K562 (cell line): ENCODE measurements at regions not wholly inside any gene's neighbourhood (a gene's known extent, or its start where the extent isn't known, plus 50 kb on each side); places are given as distances from the start of the nearest gene placed in this dataset.

ENCODE experiments used
- ATAC-seq: fragments of 200-7000 bp; cut with Tn5 transposase; 3 replicates; pipeline ENCODE4 v1.9.1; 2020; ENCODE audit warnings: moderate library complexity
- BruUV-seq: library from RNA; stranded (reverse); fragments of 400-500 nt; replicated peaks from 2 replicates; lab custom pipeline; 2021; lab: Mats Ljungman, UMichigan
- CTCF ChIA-PET: fragments of 300-600 bp; formaldehyde crosslinking; extraction: SDS; loops from one replicate; lab custom pipeline; 2021; ENCODE audit warnings: low intra/inter-chr PET ratio; lab: Yijun Ruan, JAX
- POLR2A ChIA-PET: fragments of 300-600, 350-650 bp; sonication (Branson Sonifier 250); formaldehyde crosslinking; extraction: SDS; loops from one replicate; lab custom pipeline; 2021; ENCODE audit warnings: antibody characterized with exemption, inconsistent platforms; lab: Yijun Ruan, JAX
- DNase-seq, 4 experiments: peaks; one replicate each; pipeline versions ENCODE4 v3.0.0 to v3.0.0-alpha.2; 2011 to 2018; ENCODE audit warnings: low spot score in 3 of 4, mixed read lengths in 3 of 4; ENCODE audit errors: extremely low read depth in 1 of 4
- FAIRE-seq: peaks from 2 replicates; lab custom pipeline; 2011; peaks lifted over from hg19 to GRCh38; lab: Jason Lieb, UNC
- H2AFZ ChIP-seq: 2 replicates; pipeline ENCODE4 v1.6.0; 2011; ENCODE audit warnings: low read depth, low read length, control low read depth, inconsistent platforms
- H3K27ac ChIP-seq: fragments of 200-600 bp; 3 replicates; pipeline ENCODE4 v1.8.0; 2011; ENCODE audit warnings: low read depth, mild to moderate bottlenecking, control low read depth, inconsistent platforms, low read length, moderate library complexity, mixed read lengths; ENCODE audit errors: extremely low read depth
- H3K27me3 ChIP-seq, 2 experiments: fragments of 300-600 bp in 1 of 2; 2 replicates in 1 of 2; 3 replicates in 1 of 2; pipeline versions ENCODE4 v1.6.0 to v1.8.0; 2011; ENCODE audit warnings: inconsistent platforms in 2 of 2, low read length in 2 of 2, mild to moderate bottlenecking in 1 of 2, mixed read lengths in 1 of 2, moderate library complexity in 1 of 2; ENCODE audit not compliant: control insufficient read depth in 2 of 2, insufficient read depth in 2 of 2
- H3K36me3 ChIP-seq: fragments of 300-600 bp; 3 replicates; pipeline ENCODE4 v1.8.0; 2011; ENCODE audit warnings: mild to moderate bottlenecking, low read length, inconsistent platforms; ENCODE audit not compliant: control insufficient read depth, insufficient read depth
- H3K4me1 ChIP-seq, 2 experiments: fragments of 200-600 bp in 1 of 2; replicated peaks in 1 of 2; 2 replicates in 1 of 2; 3 replicates in 1 of 2; pipeline versions ENCODE4 v1.5.1 to v1.8.0; 2011; ENCODE audit warnings: inconsistent platforms in 2 of 2, low read length in 2 of 2, mild to moderate bottlenecking in 1 of 2, mixed read lengths in 1 of 2, moderate library complexity in 1 of 2; ENCODE audit not compliant: control insufficient read depth in 2 of 2, insufficient read depth in 2 of 2
- H3K4me2 ChIP-seq: 2 replicates; pipeline ENCODE4 v1.6.1; 2011; ENCODE audit warnings: low read length, control low read depth, inconsistent platforms, mixed read lengths; ENCODE audit not compliant: insufficient read depth
- H3K4me3 ChIP-seq: fragments of 200-600 bp; sonication (generic), shearing (Covaris generic); 2 replicates; pipeline ENCODE4 v1.5.1; 2016; ENCODE audit warnings: control low read depth, inconsistent platforms
- H3K79me2 ChIP-seq: fragments of 200-600 bp; 3 replicates; pipeline ENCODE4 v1.8.0; 2011; ENCODE audit warnings: low read length, inconsistent platforms; ENCODE audit not compliant: control insufficient read depth, insufficient read depth
- H3K9ac ChIP-seq, 2 experiments: 2 replicates each; pipeline versions ENCODE4 v1.6.0 to v1.6.1; 2011; ENCODE audit warnings: low read depth in 2 of 2, low read length in 2 of 2, control low read depth in 1 of 2, inconsistent platforms in 1 of 2, mild to moderate bottlenecking in 1 of 2, mixed read lengths in 1 of 2; ENCODE audit not compliant: insufficient read depth in 1 of 2
- H3K9me1 ChIP-seq: one replicate; pipeline ENCODE4 v1.6.0; 2011; ENCODE audit warnings: inconsistent platforms, mild to moderate bottlenecking, low read length, moderate library complexity; ENCODE audit not compliant: control insufficient read depth, insufficient read depth
- H3K9me3 ChIP-seq: replicated peaks from 2 replicates; pipeline ENCODE4 v1.5.1; 2011; ENCODE audit warnings: low read depth, low read length, inconsistent platforms; ENCODE audit not compliant: control insufficient read depth, insufficient read depth
- H4K20me1 ChIP-seq: replicated peaks from 2 replicates; pipeline ENCODE4 v1.6.1; 2011; ENCODE audit warnings: low read length, inconsistent platforms, mixed read lengths; ENCODE audit not compliant: control insufficient read depth, insufficient read depth
- BRCA1 ChIP-seq, 2 experiments: fragments of 450-650 bp in 1 of 2; sonication (generic) in 1 of 2; formaldehyde crosslinking in 1 of 2; IDR thresholded peaks; 2 replicates each; pipeline versions ENCODE4 v1.5.0 to v1.6.1; 2017 to 2020; ENCODE audit warnings: mild to moderate bottlenecking in 1 of 2, missing genetic modification reagents in 1 of 2
- CBX8 ChIP-seq: fragments of 200-600 bp; sonication (generic); IDR thresholded peaks from 2 replicates; pipeline ENCODE4 v1.6.1; 2012; ENCODE audit warnings: borderline replicate concordance, mixed run types, low read depth, mild to moderate bottlenecking, moderate library complexity, mixed read lengths, low read length, control low read depth, inconsistent platforms; ENCODE audit not compliant: poor library complexity, severe bottlenecking; ENCODE audit errors: extremely low read depth
- CEBPB ChIP-seq: fragments of 450-650 bp; IDR thresholded peaks from 2 replicates; pipeline ENCODE4 v1.6.1; 2016; ENCODE audit warnings: missing genetic modification characterization, missing compliant biosample characterization
- CTCFL ChIP-seq: IDR thresholded peaks from 2 replicates; pipeline ENCODE4 v1.6.1; 2011; ENCODE audit warnings: borderline replicate concordance, low read depth, mild to moderate bottlenecking, moderate library complexity, low read length; ENCODE audit not compliant: insufficient read depth, poor library complexity, severe bottlenecking
- E2F3 ChIP-seq: fragments of 250-450 bp; sonication (Bioruptor Pico); IDR thresholded peaks from 2 replicates; pipeline ENCODE4 v1.4.0; 2020; ENCODE audit warnings: mild to moderate bottlenecking
- ELF4 ChIP-seq: fragments of 450-650 bp; formaldehyde crosslinking; IDR thresholded peaks from 2 replicates; pipeline ENCODE4 v1.4.0; 2022; ENCODE audit warnings: missing genetic modification characterization
- ETV6 ChIP-seq, 3 experiments: fragments of 150-350 bp in 1 of 3; sonication (generic) in 1 of 3; formaldehyde crosslinking in 1 of 3; IDR thresholded peaks; 2 replicates each; pipeline versions ENCODE4 v1.6.1 to v1.8.0; 2014 to 2022; ENCODE audit warnings: borderline replicate concordance in 2 of 3, low read depth in 2 of 3, antibody characterized with exemption in 1 of 3, low read length in 1 of 3, mild to moderate bottlenecking in 1 of 3, missing genetic modification reagents in 1 of 3
- FOXP1 ChIP-seq: sonication (generic); formaldehyde crosslinking; IDR thresholded peaks from 2 replicates; pipeline ENCODE4 v1.8.0; 2022; ENCODE audit warnings: mild to moderate bottlenecking, missing genetic modification reagents
- MED1 ChIP-seq: sonication (generic); formaldehyde crosslinking; IDR thresholded peaks from 2 replicates; pipeline ENCODE4 v1.8.1; 2023; ENCODE audit warnings: missing genetic modification reagents, borderline replicate concordance
- PTTG1 ChIP-seq: fragments of 450-650 bp; IDR thresholded peaks from 2 replicates; pipeline ENCODE4 v1.6.1; 2016; ENCODE audit warnings: low read depth, mild to moderate bottlenecking, missing genetic modification characterization, missing compliant biosample characterization
- RBM15 ChIP-seq: fragments of 200-400 bp; formaldehyde crosslinking; IDR thresholded peaks from 2 replicates; pipeline ENCODE4 v1.6.1; 2018; ENCODE audit warnings: mild to moderate bottlenecking, low read length, moderate library complexity; ENCODE audit not compliant: insufficient read depth
- THRAP3 ChIP-seq: fragments of 450-650 bp; IDR thresholded peaks from 2 replicates; pipeline ENCODE4 v1.6.1; 2016; ENCODE audit warnings: mild to moderate bottlenecking, inconsistent platforms, borderline replicate concordance
- U2AF1 ChIP-seq: fragments of 200-400 bp; formaldehyde crosslinking; optimal IDR thresholded peaks from 2 replicates; pipeline ENCODE3; 2017; ENCODE audit warnings: mild to moderate bottlenecking, low read depth, low read length, moderate library complexity
- ZNF140 ChIP-seq: fragments of 250-450 bp; sonication (Bioruptor Pico); IDR thresholded peaks from 2 replicates; pipeline ENCODE4 v1.8.0; 2021; ENCODE audit warnings: moderate library complexity, mild to moderate bottlenecking, inconsistent platforms
- ZNF507 ChIP-seq: conservative IDR thresholded peaks from 2 replicates; pipeline ENCODE4 v1.6.1; 2017; ENCODE audit warnings: missing genetic modification characterization, missing compliant biosample characterization
- WGBS: fragments of 100-300 bp; shearing (Covaris generic); methylation state at CpG from one replicate; pipeline ENCODE4 v1.1.6; 2016; ENCODE audit warnings: low coverage, mixed read lengths; ENCODE audit not compliant: insufficient coverage; ENCODE audit errors: missing lambda C conversion rate; 5-methylcytosine and 5-hydroxymethylcytosine counted together
- in situ Hi-C: fragments of 300-500 bp; cut with MboI; formaldehyde crosslinking; loops from 4 replicates; pipeline ENCODE4 v1.15.0; 2018; ENCODE audit warnings: inconsistent platforms, mixed read lengths
- intact Hi-C: fragments of 100-400 bp; cut with micrococcal nuclease; formaldehyde crosslinking; loops from 2 replicates; pipeline ENCODE4 v1.14.2; 2022

GRCh38 chr1:18047122-18047521 is 60.5 kb upstream of the IGSF21 start:
- CTCF ChIA-PET = no interaction called here
- intact Hi-C loops = no loop called here
- no peak overlapping the region for H3K27ac ChIP-seq
- no peak overlapping the region for H2AFZ ChIP-seq
- in situ Hi-C loops = no loop called here
- DNase-seq (no peak), ATAC-seq (no peak)
- H3K9me3 ChIP-seq = no peaks in the 10 kb centered on the region
- no peak overlapping the region for H3K9ac ChIP-seq
- no peaks in the 10 kb centered on the region for H3K79me2 ChIP-seq
- H3K27me3 ChIP-seq = no peaks in the 10 kb centered on the region; a peak in 1 of 5 replicates
- no peaks in the 10 kb centered on the region for H3K9me1 ChIP-seq
- H3K4me1 ChIP-seq = no peaks in the 10 kb centered on the region
- TF ChIP-seq BRCA1 (IDR thresholded peaks at IDR 0.05) = no peak
- no peak for TF ChIP-seq BRCA1 (CRISPR knock-in tag; IDR thresholded peaks at IDR 0.05)
- TF ChIP-seq FOXP1 (CRISPR knock-in tag) = no peak
- no peak for TF ChIP-seq ZNF140
- no peak for TF ChIP-seq ELF4
- TF ChIP-seq ZNF507 = no peak
- no peak for TF ChIP-seq U2AF1
- TF ChIP-seq, all 486 proteins: peak for 0
- H3K4me2 ChIP-seq = no peak overlapping the region
- no peak for FAIRE-seq
- no peaks in the 10 kb centered on the region for H4K20me1 ChIP-seq
- 0% methylated on average over 3 of the region's 3 CpGs for WGBS
- POLR2A ChIA-PET = no interaction called here
- no peak overlapping the region for H3K4me3 ChIP-seq
- H3K36me3 ChIP-seq = no peaks in the 10 kb centered on the region
- BruUV-seq = no TSS peak

DNA sequence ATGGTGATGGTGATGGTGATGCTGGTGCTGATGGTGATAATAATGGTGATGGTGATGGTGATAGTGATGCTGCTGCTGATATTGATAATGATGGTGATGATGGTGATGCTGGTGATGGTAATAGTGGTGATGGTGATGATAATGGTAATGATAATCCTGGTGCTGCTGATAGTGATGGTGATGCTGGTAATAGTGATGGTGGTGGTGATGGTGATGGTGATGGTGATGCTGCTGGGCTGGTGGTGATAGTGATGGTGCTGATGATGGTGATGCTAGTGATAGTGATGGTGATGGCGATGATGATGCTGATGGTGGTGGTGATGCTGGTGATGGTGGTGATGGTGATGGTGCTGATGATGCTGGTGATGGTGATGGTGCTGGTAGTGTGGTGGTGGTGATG is 58.4 kb upstream of the IGSF21 start:
- DNase-seq = no peak
- H3K9me3 ChIP-seq = no peaks in the 10 kb centered on the region
- CTCF ChIA-PET = no interaction called here
- 0% methylated on average over 1 of the region's 1 CpG for WGBS
- no peak overlapping the region for H2AFZ ChIP-seq
- no peaks in the 10 kb centered on the region for H3K79me2 ChIP-seq
- no peak for ATAC-seq
- no peak overlapping the region for H3K27ac ChIP-seq
- H3K9ac ChIP-seq = no peak overlapping the region
- no peaks in the 10 kb centered on the region for H3K9me1 ChIP-seq
- no peaks in the 10 kb centered on the region for H3K36me3 ChIP-seq
- BruUV-seq = no TSS peak
- intact Hi-C loops (no loop called here), in situ Hi-C loops (no loop called here)
- H3K4me1 ChIP-seq = no peaks in the 10 kb centered on the region
- POLR2A ChIA-PET = interaction anchor here (0.7 kb wide), 1 partner anchor 68 kb away, joined by 3 read pairs; no protein-coding TSS in a partner anchor
- no peaks in the 10 kb centered on the region for H3K27me3 ChIP-seq
- H3K4me3 ChIP-seq = no peak overlapping the region
- no peaks in the 10 kb centered on the region for H4K20me1 ChIP-seq
- FAIRE-seq = no peak
- no peak overlapping the region for H3K4me2 ChIP-seq
- TF ChIP-seq ETV6 (IDR thresholded peaks at IDR 0.05; ENCODE audit: borderline replicate concordance in 1 of 2, low read depth in 2 of 2, low read length in 1 of 2) (no peak), ETV6 (CRISPR knock-in tag; IDR thresholded peaks at IDR 0.05; ENCODE audit: borderline replicate concordance) (no peak), CEBPB (tag) (no peak), THRAP3 (no peak), CTCFL (no peak), PTTG1 (no peak), RBM15 (no peak), MED1 (CRISPR knock-in tag) (no peak), CBX8 (no peak), E2F3 (CRISPR knock-in tag) (no peak)
